ENCODE measurements at regions not wholly inside any gene's neighbourhood (a gene's known extent, or its start where the extent isn't known, plus 50 kb on each side); places are given as distances from the start of the nearest gene placed in this dataset.

DNA sequence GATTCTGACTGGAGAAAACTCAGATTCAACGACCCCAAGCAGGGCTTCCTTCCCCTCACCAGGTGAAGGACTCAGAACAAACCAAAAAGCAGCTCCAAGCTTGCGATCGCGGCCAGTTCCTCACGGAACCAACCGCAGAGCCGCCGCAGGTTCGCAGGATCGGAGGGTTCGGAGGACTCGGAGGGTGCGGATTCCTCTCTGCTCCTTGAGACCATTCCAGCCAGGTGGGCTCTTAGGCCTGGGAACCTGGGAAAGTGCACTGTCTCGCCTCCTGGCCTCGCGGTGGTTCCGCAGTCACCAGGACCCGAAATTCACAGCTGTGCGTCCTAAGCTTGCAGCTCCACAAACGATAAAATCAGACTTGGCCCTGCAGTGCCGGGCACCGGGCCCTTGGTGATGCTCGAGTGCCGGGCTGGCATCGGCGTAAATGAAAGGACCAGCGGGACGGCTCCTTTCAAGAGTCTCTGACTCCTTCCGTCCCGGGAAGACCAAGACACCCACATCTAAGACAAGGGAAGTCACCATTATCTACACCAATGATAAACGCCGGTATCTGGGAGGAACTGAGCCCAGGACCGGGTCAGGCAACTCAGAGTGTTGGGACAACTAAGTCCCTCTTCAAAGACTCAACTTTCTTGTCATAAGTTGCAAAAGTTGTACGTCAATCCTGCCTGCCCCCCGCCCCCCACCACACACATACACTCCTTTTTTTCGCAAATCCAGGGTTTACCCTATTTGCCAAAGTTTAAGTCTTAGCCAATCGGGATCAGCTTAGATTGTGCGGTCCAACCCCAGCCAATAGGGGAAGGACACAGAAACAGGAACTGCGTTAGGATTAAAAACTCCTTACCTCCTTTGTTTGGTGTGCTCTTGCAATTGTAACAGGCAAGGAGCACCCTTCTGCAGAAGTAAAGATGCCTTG lies 69.8 kb upstream of the PRSS16 start (continued):
- TF ChIP-seq, protein P1, sequence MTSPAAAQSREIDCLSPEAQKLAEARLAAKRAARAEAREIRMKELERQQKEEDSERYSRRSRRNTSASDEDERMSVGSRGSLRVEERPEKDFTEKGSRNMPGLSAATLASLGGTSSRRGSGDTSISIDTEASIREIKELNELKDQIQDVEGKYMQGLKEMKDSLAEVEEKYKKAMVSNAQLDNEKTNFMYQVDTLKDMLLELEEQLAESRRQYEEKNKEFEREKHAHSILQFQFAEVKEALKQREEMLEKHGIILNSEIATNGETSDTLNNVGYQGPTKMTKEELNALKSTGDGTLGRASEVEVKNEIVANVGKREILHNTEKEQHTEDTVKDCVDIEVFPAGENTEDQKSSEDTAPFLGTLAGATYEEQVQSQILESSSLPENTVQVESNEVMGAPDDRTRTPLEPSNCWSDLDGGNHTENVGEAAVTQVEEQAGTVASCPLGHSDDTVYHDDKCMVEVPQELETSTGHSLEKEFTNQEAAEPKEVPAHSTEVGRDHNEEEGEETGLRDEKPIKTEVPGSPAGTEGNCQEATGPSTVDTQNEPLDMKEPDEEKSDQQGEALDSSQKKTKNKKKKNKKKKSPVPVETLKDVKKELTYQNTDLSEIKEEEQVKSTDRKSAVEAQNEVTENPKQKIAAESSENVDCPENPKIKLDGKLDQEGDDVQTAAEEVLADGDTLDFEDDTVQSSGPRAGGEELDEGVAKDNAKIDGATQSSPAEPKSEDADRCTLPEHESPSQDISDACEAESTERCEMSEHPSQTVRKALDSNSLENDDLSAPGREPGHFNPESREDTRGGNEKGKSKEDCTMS (CRISPR knock-in tag; conservative IDR thresholded peaks at IDR 0.05): no peak
- TF ChIP-seq MAFG (CRISPR knock-in tag; IDR thresholded peaks at IDR 0.05) (no peak), MYNN (CRISPR knock-in tag; IDR thresholded peaks at IDR 0.05; ENCODE audit: low read depth) (0 out of 2 replicates have a peak, but pooled peaks have one; percentile 85), NKX3-1 (CRISPR knock-in tag; IDR thresholded peaks at IDR 0.05) (no peak), ZMYM4 (CRISPR knock-in tag; IDR thresholded peaks at IDR 0.05) (peak; percentile 34; the same call in 1 of the 2 replicates), SALL2 (CRISPR knock-in tag; IDR thresholded peaks at IDR 0.05) (0 out of 2 replicates have a peak, but pooled peaks have one; percentile 37), DNMT3B (CRISPR knock-in tag; conservative IDR thresholded peaks at IDR 0.05) (peak; percentile 18; the same call in 1 of the 2 replicates), ZNF274 (CRISPR knock-in tag; IDR thresholded peaks at IDR 0.05) (no peak; the same call in 1 of the 2 replicates), ZNF672 (CRISPR knock-in tag; IDR thresholded peaks at IDR 0.05) (no peak), STAG1 (CRISPR knock-in tag; IDR thresholded peaks at IDR 0.05) (peak; percentile 44; the same call in 1 of the 2 replicates), ZMAT3 (CRISPR knock-in tag; conservative IDR thresholded peaks at IDR 0.05) (no peak; the same call in 1 of the 2 replicates), PHF20 (CRISPR knock-in tag; IDR thresholded peaks at IDR 0.05) (no peak), PHF5A (CRISPR knock-in tag; IDR thresholded peaks at IDR 0.05; ENCODE audit: low read depth, unreplicated experiment) (no peak), KDM5A (IDR thresholded peaks at IDR 0.05; ENCODE audit: borderline replicate concordance, low read length) (no peak), FOXC1 (CRISPR knock-in tag; IDR thresholded peaks at IDR 0.05; ENCODE audit: borderline replicate concordance) (peak; percentile 27; the same call in 1 of the 2 replicates)
- TF ChIP-seq, protein P2, sequence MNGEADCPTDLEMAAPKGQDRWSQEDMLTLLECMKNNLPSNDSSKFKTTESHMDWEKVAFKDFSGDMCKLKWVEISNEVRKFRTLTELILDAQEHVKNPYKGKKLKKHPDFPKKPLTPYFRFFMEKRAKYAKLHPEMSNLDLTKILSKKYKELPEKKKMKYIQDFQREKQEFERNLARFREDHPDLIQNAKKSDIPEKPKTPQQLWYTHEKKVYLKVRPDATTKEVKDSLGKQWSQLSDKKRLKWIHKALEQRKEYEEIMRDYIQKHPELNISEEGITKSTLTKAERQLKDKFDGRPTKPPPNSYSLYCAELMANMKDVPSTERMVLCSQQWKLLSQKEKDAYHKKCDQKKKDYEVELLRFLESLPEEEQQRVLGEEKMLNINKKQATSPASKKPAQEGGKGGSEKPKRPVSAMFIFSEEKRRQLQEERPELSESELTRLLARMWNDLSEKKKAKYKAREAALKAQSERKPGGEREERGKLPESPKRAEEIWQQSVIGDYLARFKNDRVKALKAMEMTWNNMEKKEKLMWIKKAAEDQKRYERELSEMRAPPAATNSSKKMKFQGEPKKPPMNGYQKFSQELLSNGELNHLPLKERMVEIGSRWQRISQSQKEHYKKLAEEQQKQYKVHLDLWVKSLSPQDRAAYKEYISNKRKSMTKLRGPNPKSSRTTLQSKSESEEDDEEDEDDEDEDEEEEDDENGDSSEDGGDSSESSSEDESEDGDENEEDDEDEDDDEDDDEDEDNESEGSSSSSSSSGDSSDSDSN (CRISPR knock-in tag; IDR thresholded peaks at IDR 0.05): peak; percentile 69
- TF ChIP-seq, protein P3, sequence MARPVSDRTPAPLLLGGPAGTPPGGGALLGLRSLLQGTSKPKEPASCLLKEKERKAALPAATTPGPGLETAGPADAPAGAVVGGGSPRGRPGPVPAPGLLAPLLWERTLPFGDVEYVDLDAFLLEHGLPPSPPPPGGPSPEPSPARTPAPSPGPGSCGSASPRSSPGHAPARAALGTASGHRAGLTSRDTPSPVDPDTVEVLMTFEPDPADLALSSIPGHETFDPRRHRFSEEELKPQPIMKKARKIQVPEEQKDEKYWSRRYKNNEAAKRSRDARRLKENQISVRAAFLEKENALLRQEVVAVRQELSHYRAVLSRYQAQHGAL (CRISPR knock-in tag; IDR thresholded peaks at IDR 0.05; ENCODE audit: not compliant biosample characterization): no peak
- TF ChIP-seq, protein P4, sequence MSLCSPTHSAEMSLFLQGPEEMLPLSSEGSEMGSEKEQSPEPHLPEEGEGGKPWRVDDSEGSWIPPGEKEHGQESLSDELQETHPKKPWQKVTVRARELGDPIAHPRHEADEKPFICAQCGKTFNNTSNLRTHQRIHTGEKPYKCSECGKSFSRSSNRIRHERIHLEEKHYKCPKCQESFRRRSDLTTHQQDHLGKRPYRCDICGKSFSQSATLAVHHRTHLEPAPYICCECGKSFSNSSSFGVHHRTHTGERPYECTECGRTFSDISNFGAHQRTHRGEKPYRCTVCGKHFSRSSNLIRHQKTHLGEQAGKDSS (CRISPR knock-in tag; IDR thresholded peaks at IDR 0.05; ENCODE audit: borderline replicate concordance, low read depth): no peak
- TF ChIP-seq, protein P5, sequence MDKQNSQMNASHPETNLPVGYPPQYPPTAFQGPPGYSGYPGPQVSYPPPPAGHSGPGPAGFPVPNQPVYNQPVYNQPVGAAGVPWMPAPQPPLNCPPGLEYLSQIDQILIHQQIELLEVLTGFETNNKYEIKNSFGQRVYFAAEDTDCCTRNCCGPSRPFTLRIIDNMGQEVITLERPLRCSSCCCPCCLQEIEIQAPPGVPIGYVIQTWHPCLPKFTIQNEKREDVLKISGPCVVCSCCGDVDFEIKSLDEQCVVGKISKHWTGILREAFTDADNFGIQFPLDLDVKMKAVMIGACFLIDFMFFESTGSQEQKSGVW (CRISPR knock-in tag; IDR thresholded peaks at IDR 0.05; ENCODE audit: borderline replicate concordance): no peak
- TF ChIP-seq, protein P6, sequence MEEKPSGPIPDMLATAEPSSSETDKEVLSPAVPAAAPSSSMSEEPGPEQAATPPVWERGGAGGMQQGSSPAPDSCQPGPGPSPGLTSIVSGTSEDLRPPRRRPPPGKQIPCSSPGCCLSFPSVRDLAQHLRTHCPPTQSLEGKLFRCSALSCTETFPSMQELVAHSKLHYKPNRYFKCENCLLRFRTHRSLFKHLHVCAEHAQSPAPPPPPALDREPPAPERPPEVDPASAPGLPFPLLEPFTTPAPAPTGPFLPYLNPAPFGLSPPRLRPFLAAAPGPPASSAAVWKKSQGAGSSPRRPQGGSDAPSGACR (CRISPR knock-in tag; IDR thresholded peaks at IDR 0.05): no peak

Measured in HepG2 (cell line).